GM18951 (cell line): ENCODE measurements at regions not wholly inside any gene's neighbourhood (a gene's known extent, or its start where the extent isn't known, plus 50 kb on each side); places are given as distances from the start of the nearest gene placed in this dataset.
"Not testable (repeated sequence)": the region's sequence is repeated elsewhere in the genome, so short reads cannot be mapped to it uniquely, and the experiment has no call there.

Experiments used
- POLR2A ChIP-seq: IDR thresholded peaks from 4 replicates; pipeline ENCODE4 v1.6.1; 2011; ENCODE audit warnings: mild to moderate bottlenecking; ENCODE audit not compliant: insufficient read length, insufficient read depth; ENCODE audit errors: extremely low read depth
- in situ Hi-C: fragments of 300-500 bp; cut with MboI; formaldehyde crosslinking; loops from one replicate; pipeline ENCODE4 v1.12.0; 2022; ENCODE audit warnings: low sequenced_read_pairs, mixed read lengths, inconsistent platforms; ENCODE audit not compliant: unreplicated experiment

DNA sequence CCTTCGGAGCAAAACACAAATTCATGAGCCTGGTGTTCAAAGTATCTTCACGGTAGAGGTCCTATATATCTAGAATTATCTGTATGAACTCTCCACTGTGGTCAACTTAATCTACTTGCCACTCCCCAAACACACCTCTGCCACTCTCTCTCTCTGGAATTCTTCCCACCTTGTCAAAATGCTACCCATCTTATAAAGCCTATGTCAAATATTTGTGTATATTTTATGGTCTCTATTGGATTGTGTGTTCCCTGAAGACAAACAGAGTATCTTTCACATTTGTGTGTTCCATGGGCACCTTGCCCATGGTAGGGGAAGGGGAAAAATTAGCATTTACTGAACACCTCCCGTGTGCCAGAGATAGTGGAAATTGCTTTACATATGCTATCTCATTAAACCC lies 83.2 kb upstream of the ATL2 start:
- in situ Hi-C loops = no loop called here
- no peak for TF ChIP-seq POLR2A

DNA sequence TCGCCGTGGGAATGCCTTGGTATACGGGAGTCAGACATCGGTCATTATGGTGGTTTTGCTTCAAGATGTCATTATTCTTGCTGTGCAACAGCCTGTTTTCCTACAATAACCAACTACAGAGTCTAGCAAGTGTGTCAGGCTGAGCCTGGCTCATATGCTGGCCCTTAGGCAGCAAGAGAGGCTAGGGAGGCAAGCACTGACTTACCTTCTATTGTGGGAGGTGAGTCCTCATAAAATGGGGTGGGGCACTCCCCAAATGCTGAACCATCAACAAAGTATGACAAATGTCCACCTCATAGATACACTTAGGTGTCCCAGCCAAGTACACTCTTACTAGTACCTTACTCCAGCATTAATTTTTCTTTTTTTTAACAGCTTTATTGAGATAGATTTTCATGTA lies 77.0 kb upstream of the ATL2 start:
- in situ Hi-C loops = no loop called here
- no peak for TF ChIP-seq POLR2A

DNA sequence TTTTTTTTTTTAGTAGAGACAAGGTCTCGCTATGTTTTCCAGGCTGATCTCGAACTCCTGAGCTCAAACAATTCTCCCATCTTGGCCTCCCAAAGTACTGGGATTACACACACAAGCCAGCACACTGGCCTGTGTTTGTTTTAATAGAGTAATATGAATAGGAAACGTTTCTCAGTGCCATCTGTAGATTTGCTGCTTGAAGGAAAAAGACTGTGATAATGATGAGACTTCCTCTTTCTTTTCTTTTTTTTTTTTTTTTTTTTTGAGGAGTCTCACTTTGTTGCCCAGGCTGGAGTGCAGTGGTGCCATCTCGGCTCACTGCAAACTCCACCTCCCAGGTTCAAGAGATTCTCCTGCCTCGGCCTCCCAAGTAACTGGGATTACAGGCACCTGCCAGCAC lies 74.7 kb upstream of the ATL2 start:
- in situ Hi-C loops = not testable (repeated sequence)

GRCh38 chr2:38450509-38450908 lies 73.4 kb upstream of the ATL2 start:
- in situ Hi-C loops = no loop called here
- no peak for TF ChIP-seq POLR2A

GRCh38 chr2:38448692-38449410 lies 71.8 kb upstream of the ATL2 start:
- TF ChIP-seq POLR2A = no peak
- in situ Hi-C loops = no loop called here

GRCh38 chr2:38446906-38447561 lies 70.0 kb upstream of the ATL2 start:
- in situ Hi-C loops = no loop called here
- no peak for TF ChIP-seq POLR2A

DNA sequence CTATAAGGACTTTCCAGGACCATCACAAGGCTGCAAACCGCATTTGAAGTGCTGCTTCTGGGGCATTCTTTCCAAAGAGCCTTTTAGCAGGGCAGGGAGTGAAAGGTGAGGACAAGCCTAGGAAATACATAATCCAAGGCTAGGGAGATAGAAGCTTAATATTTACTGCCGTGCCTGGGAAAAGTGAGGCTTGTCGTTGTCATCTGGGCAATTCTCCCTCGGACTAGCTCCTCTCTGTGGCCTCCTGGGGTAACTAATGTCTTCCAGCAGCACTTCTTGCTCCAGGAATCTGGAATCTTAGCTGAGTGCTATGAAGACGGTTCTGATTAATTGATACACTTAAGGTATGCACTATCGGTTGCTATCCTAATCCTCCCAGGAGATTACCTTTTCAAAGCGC lies 69.3 kb upstream of the ATL2 start:
- in situ Hi-C loops = no loop called here
- TF ChIP-seq POLR2A = no peak

DNA sequence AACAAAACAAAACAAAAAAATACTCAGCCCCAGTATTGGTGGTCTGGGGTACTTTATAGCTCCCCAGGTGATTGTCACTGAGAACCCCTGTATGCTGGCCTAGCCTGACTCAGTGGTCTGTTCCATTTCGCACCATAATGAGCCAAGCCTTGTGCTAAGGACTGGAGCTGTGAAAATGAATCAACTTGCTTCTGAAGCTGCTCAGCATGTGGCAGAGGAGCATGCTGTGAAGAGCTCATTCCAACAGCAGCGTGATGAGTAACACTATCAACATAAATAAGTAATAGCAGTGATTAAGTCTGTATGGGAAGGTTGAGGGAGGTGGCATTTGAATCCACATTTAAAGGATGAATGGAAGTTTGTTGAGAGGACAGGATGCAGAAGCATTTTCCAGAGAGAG lies 67.2 kb upstream of the ATL2 start:
- in situ Hi-C loops = no loop called here
- TF ChIP-seq POLR2A = no peak

DNA sequence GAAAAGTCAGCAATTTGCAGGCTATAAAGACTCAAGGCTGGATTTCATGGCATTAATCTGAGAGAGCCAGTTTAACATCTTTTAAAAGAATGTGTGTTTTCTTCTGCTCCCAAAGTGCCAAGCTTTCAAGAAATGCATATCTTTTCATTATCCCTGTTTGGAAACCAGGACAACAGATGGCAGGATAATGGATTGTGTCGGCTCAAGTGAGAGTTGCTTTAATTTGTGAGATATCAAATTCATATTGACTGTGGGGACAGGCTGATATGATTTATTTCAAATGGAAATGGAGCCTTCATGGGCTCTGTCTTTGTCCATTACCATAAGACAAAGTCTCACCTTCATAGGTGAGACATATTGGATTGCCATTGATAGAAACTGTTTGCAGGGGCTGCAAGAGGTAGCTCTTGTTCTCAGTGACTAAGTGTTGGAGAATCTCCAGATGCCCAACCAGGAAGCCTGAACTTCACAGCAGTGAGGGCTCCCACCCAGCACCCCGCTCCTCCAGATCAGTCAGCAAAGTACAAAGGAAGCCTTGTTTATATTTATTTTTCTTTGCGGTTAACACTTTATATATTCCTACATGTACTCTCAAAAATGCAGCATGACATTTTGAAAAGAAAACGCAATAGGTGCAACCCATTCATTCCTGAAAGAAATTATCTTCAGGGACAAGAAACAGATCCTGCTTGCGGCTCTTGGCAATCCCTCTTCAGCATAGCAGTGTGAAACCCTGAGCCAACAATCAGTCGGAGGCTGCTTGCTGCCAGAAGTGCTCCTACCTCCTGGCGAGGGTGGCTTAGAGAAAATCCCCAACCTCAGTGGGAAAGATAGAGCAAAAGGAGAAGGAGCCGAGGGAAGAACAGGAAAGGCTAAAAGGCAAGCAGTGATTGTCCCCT lies 65.8 kb upstream of the ATL2 start:
- no peak for TF ChIP-seq POLR2A
- in situ Hi-C loops = no loop called here

DNA sequence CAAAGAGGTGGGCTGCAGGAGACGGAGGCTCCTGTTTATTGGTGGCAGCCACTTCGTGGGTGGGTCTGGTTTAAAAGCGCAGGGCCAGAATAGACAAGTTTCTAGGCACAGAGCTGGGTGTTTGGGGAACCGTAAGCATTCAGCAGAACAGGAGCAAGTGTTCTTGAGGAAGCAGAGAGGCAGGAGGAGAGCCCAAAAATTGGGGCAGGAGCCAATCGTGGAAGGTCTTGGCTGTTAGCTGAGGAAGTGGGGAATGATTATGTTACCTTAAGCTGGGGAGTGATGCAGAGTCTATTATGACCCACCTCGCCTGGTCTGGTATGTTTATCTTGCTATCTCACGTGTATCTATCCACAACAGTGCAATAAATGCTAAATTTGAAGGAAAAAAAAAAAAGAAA lies 64.3 kb upstream of the ATL2 start:
- TF ChIP-seq POLR2A = no peak
- in situ Hi-C loops = no loop called here

- in situ Hi-C loops = no loop called here
- no peak for TF ChIP-seq POLR2A
Measured at GRCh38 chr2:38440655-38441054, 63.6 kb upstream of the ATL2 start.

GRCh38 chr2:38439863-38440262 lies 62.8 kb upstream of the ATL2 start:
- no peak for TF ChIP-seq POLR2A
- in situ Hi-C loops = no loop called here

DNA sequence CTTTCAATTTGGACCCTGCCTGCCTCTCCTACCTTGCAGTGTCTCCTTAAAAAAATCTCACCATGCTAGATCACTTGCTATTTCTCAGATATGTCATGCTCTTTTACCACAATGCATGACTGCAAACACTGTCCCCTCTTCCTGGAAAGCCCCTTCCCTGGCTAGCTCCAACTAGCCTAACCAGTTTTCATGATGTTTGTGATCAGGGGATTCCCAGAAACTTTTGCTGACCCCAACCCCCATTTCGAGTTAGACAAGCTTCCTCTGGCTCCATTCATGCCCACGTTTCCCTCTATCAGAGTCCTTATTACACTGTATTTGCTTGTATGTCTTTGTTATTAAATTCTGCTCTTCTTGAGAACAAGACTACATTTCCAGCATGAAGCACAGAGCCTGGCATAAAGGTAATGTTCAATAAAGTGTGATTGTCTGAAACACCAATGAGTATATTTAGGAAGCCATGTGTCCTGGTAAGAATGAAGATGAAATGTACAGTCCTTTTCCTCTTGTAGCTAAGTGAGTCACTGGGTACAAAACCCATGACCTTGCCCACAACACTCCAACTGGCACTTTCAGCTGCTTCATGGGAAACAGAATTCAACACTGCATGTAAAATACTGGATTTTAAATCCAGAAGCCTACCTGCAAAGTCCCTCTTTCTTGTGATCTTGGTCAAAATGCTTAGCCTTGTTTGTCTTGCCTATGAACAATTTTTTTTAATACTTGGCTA lies 62.0 kb upstream of the ATL2 start:
- no peak for TF ChIP-seq POLR2A
- in situ Hi-C loops = no loop called here
